Astrocyte of the cerebellum (primary cell): ENCODE measurements at regions not wholly inside any gene's neighbourhood (a gene's known extent, or its start where the extent isn't known, plus 50 kb on each side); places are given as distances from the start of the nearest gene placed in this dataset.

Experiments
- DNase-seq: peaks from one replicate; pipeline ENCODE4 v3.0.0-alpha.2; 2011; ENCODE audit warnings: low read depth
- H3K4me3 ChIP-seq: 2 replicates; pipeline ENCODE4 v1.5.1; 2011; ENCODE audit warnings: mild to moderate bottlenecking, low read depth, low read length, moderate library complexity
- CTCF ChIP-seq: IDR thresholded peaks from 2 replicates; pipeline ENCODE4 v1.5.1; 2012; ENCODE audit warnings: low read length, low read depth, moderate library complexity, mild to moderate bottlenecking; ENCODE audit errors: missing control alignments
- in situ Hi-C: cut with HindIII; loops from 2 replicates; pipeline ENCODE4 v1.10.0; 2017; ENCODE audit warnings: low sequenced_read_pairs

- no peak for TF ChIP-seq CTCF
- in situ Hi-C loops: no loop called here
- no peak overlapping the region for H3K4me3 ChIP-seq
- DNase-seq: no peak
These were observed 99.0 kb downstream of the HS1BP3 start for GRCh38 chr2:20551945-20552328.

GRCh38 chr2:20552847-20553246 is 98.1 kb downstream of the HS1BP3 start:
- TF ChIP-seq CTCF: no peak
- no peak for DNase-seq
- in situ Hi-C loops: no loop called here

GRCh38 chr2:20553580-20553979 is 97.3 kb downstream of the HS1BP3 start:
- H3K4me3 ChIP-seq: no peak overlapping the region
- in situ Hi-C loops: no loop called here
- no peak for TF ChIP-seq CTCF
- no peak for DNase-seq

More at GRCh38 chr2:20552847-20553246, 98.1 kb downstream of the HS1BP3 start:
- H3K4me3 ChIP-seq: no peak overlapping the region

- in situ Hi-C loops: no loop called here
- no peak overlapping the region for H3K4me3 ChIP-seq
- TF ChIP-seq CTCF: no peak
- DNase-seq: no peak
These were observed 94.9 kb downstream of the HS1BP3 start for GRCh38 chr2:20555954-20556353.

- H3K4me3 ChIP-seq: no peak overlapping the region
- in situ Hi-C loops: no loop called here
- no peak for TF ChIP-seq CTCF
- no peak for DNase-seq
These were observed 94.1 kb downstream of the HS1BP3 start for GRCh38 chr2:20556756-20557155.

- H3K4me3 ChIP-seq: no peak overlapping the region
- in situ Hi-C loops: no loop called here
- no peak for DNase-seq
- TF ChIP-seq CTCF: no peak
These were observed 93.7 kb downstream of the HS1BP3 start for GRCh38 chr2:20557226-20557625.

GRCh38 chr2:20557635-20558034 is 93.3 kb downstream of the HS1BP3 start:
- DNase-seq: no peak
- TF ChIP-seq CTCF: no peak
- no peak overlapping the region for H3K4me3 ChIP-seq
- in situ Hi-C loops: no loop called here
